ENCODE measurements at regions not wholly inside any gene's neighbourhood (a gene's known extent, or its start where the extent isn't known, plus 50 kb on each side); places are given as distances from the start of the nearest gene placed in this dataset.

GRCh38 chr12:67080637-67081036, 188.5 kb upstream of the CAND1 start:
- no peak for TF ChIP-seq CTCF (IDR thresholded peaks at IDR 0.05)
- TF ChIP-seq POLR2A (IDR thresholded peaks at IDR 0.05): no peak

Measured in lower leg skin (tissue), 3 donors.